ENCODE measurements at regions not wholly inside any gene's neighbourhood (a gene's known extent, or its start where the extent isn't known, plus 50 kb on each side); places are given as distances from the start of the nearest gene placed in this dataset.

GRCh38 chr13:109669234-109669612 is 117.2 kb downstream of the IRS2 start (continued):
- TF ChIP-seq REST (IDR thresholded peaks at IDR 0.05; ENCODE audit: low read depth), result no peak

- intact Hi-C loops (cut with micrococcal nuclease), result no loop called here
- Histone ChIP-seq H3K36me3 (ENCODE audit: control insufficient read depth in 1 of 2, insufficient read depth in 2 of 2, low read length in 2 of 2) (no peaks in the 10 kb centered on the region), H3K4me1 (ENCODE audit: control insufficient read depth in 1 of 2, insufficient read depth in 2 of 2, low read length in 2 of 2) (peaks cover 0 to 2% of the 10 kb centered on the region in 2 experiments; a peak in 1 of 4 replicates), H3K4me3 (replicated peaks in 1 of 2; ENCODE audit: low read depth in 1 of 2, low read length in 2 of 2) (no peak overlapping the region), H2AFZ (ENCODE audit: low read depth, low read length, poor library complexity, severe bottlenecking) (no peak overlapping the region), H3K27me3 (ENCODE audit: insufficient read depth, low read length) (no peaks in the 10 kb centered on the region), H4K20me1 (ENCODE audit: insufficient read depth) (no peaks in the 10 kb centered on the region), H3K27ac (ENCODE audit: low read depth, low read length) (no peak overlapping the region), H3K9me2 (ENCODE audit: insufficient read depth) (no peaks in the 10 kb centered on the region), H3K79me2 (ENCODE audit: insufficient read depth, low read length) (no peaks in the 10 kb centered on the region), H3K9me3 (ENCODE audit: control insufficient read depth in 1 of 2, insufficient read depth in 1 of 2, low read depth in 1 of 2, low read length in 2 of 2) (no peaks in the 10 kb centered on the region), H3K4me2 (ENCODE audit: low read length) (no peak overlapping the region), H3K9ac (ENCODE audit: low read length) (no peak overlapping the region)
- RAD21 ChIA-PET (ENCODE audit: low non-redundant PET in 1 of 2, low total read pairs in 2 of 2, uncharacterized antibody in 2 of 2, unreplicated experiment in 2 of 2), result no interaction called here
- no peak for ATAC-seq
- POLR2A ChIA-PET, result no interaction called here
- no TSS peak for BruUV-seq (replicated peaks)
- CTCF ChIA-PET, result no interaction called here
- no peak for DNase-seq (ENCODE audit: low read depth, low spot score)
- TF ChIP-seq SRF (IDR thresholded peaks at IDR 0.05; ENCODE audit: low read depth) (no peak), RAD21 (IDR thresholded peaks at IDR 0.05; ENCODE audit: low read depth) (no peak), ELF1 (IDR thresholded peaks at IDR 0.05; ENCODE audit: borderline replicate concordance, low read depth) (no peak), POLR2A (IDR thresholded peaks at IDR 0.05; ENCODE audit: borderline replicate concordance, extremely low read depth, insufficient read depth, insufficient read length) (no peak), REST (IDR thresholded peaks at IDR 0.05; ENCODE audit: low read depth) (no peak), ZNF274 (IDR thresholded peaks at IDR 0.05; ENCODE audit: low read depth, low read length) (no peak), EGR1 (IDR thresholded peaks at IDR 0.05; ENCODE audit: low read depth) (no peak), CEBPB (IDR thresholded peaks at IDR 0.05; ENCODE audit: low read depth) (no peak), CBX3 (IDR thresholded peaks at IDR 0.05; ENCODE audit: low read depth) (no peak), SP1 (IDR thresholded peaks at IDR 0.05; ENCODE audit: low read depth) (no peak), SIN3A (IDR thresholded peaks at IDR 0.05; ENCODE audit: low read depth) (no peak), POLR2AphosphoS5 (IDR thresholded peaks at IDR 0.05; ENCODE audit: low read depth, low read length) (no peak), YY1 (IDR thresholded peaks at IDR 0.05; ENCODE audit: extremely low read depth, insufficient replicate concordance, low read depth, low read length) (no peak), EZH2phosphoT487 (IDR thresholded peaks at IDR 0.05; ENCODE audit: borderline replicate concordance) (no peak), ZFX (IDR thresholded peaks at IDR 0.05) (no peak), TCF7L2 (IDR thresholded peaks at IDR 0.05; ENCODE audit: borderline replicate concordance, extremely low read depth, insufficient read depth, insufficient read length) (no peak)
- TF ChIP-seq, protein P1, sequence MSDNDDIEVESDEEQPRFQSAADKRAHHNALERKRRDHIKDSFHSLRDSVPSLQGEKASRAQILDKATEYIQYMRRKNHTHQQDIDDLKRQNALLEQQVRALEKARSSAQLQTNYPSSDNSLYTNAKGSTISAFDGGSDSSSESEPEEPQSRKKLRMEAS (IDR thresholded peaks at IDR 0.05), result no peak
These were observed 117.8 kb downstream of the IRS2 start for GRCh38 chr13:109668433-109669233.

Measured in HCT116 (cell line).